K562 (cell line): ENCODE measurements at regions not wholly inside any gene's neighbourhood (a gene's known extent, or its start where the extent isn't known, plus 50 kb on each side); places are given as distances from the start of the nearest gene placed in this dataset.

Experiments used
- ATAC-seq: fragments of 200-7000 bp; cut with Tn5 transposase; 3 replicates; pipeline ENCODE4 v1.9.1; 2020; ENCODE audit warnings: moderate library complexity
- BruUV-seq: library from RNA; stranded (reverse); fragments of 400-500 nt; replicated peaks from 2 replicates; lab custom pipeline; 2021; lab: Mats Ljungman, UMichigan
- CTCF ChIA-PET: fragments of 300-600 bp; formaldehyde crosslinking; extraction: SDS; loops from one replicate; lab custom pipeline; 2021; ENCODE audit warnings: low intra/inter-chr PET ratio; lab: Yijun Ruan, JAX
- POLR2A ChIA-PET: fragments of 300-600, 350-650 bp; sonication (Branson Sonifier 250); formaldehyde crosslinking; extraction: SDS; loops from one replicate; lab custom pipeline; 2021; ENCODE audit warnings: antibody characterized with exemption, inconsistent platforms; lab: Yijun Ruan, JAX
- DNase-seq, 4 experiments: peaks; one replicate each; pipeline versions ENCODE4 v3.0.0 to v3.0.0-alpha.2; 2011 to 2018; ENCODE audit warnings: low spot score in 3 of 4, mixed read lengths in 3 of 4; ENCODE audit errors: extremely low read depth in 1 of 4
- FAIRE-seq: peaks from 2 replicates; lab custom pipeline; 2011; peaks lifted over from hg19 to GRCh38; lab: Jason Lieb, UNC
- H2AFZ ChIP-seq: 2 replicates; pipeline ENCODE4 v1.6.0; 2011; ENCODE audit warnings: low read depth, low read length, control low read depth, inconsistent platforms
- H3K27ac ChIP-seq: fragments of 200-600 bp; 3 replicates; pipeline ENCODE4 v1.8.0; 2011; ENCODE audit warnings: low read depth, mild to moderate bottlenecking, control low read depth, inconsistent platforms, low read length, moderate library complexity, mixed read lengths; ENCODE audit errors: extremely low read depth
- H3K27me3 ChIP-seq, 2 experiments: fragments of 300-600 bp in 1 of 2; 2 replicates in 1 of 2; 3 replicates in 1 of 2; pipeline versions ENCODE4 v1.6.0 to v1.8.0; 2011; ENCODE audit warnings: inconsistent platforms in 2 of 2, low read length in 2 of 2, mild to moderate bottlenecking in 1 of 2, mixed read lengths in 1 of 2, moderate library complexity in 1 of 2; ENCODE audit not compliant: control insufficient read depth in 2 of 2, insufficient read depth in 2 of 2
- H3K36me3 ChIP-seq: fragments of 300-600 bp; 3 replicates; pipeline ENCODE4 v1.8.0; 2011; ENCODE audit warnings: mild to moderate bottlenecking, low read length, inconsistent platforms; ENCODE audit not compliant: control insufficient read depth, insufficient read depth
- H3K4me1 ChIP-seq, 2 experiments: fragments of 200-600 bp in 1 of 2; replicated peaks in 1 of 2; 2 replicates in 1 of 2; 3 replicates in 1 of 2; pipeline versions ENCODE4 v1.5.1 to v1.8.0; 2011; ENCODE audit warnings: inconsistent platforms in 2 of 2, low read length in 2 of 2, mild to moderate bottlenecking in 1 of 2, mixed read lengths in 1 of 2, moderate library complexity in 1 of 2; ENCODE audit not compliant: control insufficient read depth in 2 of 2, insufficient read depth in 2 of 2
- H3K4me2 ChIP-seq: 2 replicates; pipeline ENCODE4 v1.6.1; 2011; ENCODE audit warnings: low read length, control low read depth, inconsistent platforms, mixed read lengths; ENCODE audit not compliant: insufficient read depth
- H3K4me3 ChIP-seq: fragments of 200-600 bp; sonication (generic), shearing (Covaris generic); 2 replicates; pipeline ENCODE4 v1.5.1; 2016; ENCODE audit warnings: control low read depth, inconsistent platforms
- H3K79me2 ChIP-seq: fragments of 200-600 bp; 3 replicates; pipeline ENCODE4 v1.8.0; 2011; ENCODE audit warnings: low read length, inconsistent platforms; ENCODE audit not compliant: control insufficient read depth, insufficient read depth
- H3K9ac ChIP-seq, 2 experiments: 2 replicates each; pipeline versions ENCODE4 v1.6.0 to v1.6.1; 2011; ENCODE audit warnings: low read depth in 2 of 2, low read length in 2 of 2, control low read depth in 1 of 2, inconsistent platforms in 1 of 2, mild to moderate bottlenecking in 1 of 2, mixed read lengths in 1 of 2; ENCODE audit not compliant: insufficient read depth in 1 of 2
- H3K9me1 ChIP-seq: one replicate; pipeline ENCODE4 v1.6.0; 2011; ENCODE audit warnings: inconsistent platforms, mild to moderate bottlenecking, low read length, moderate library complexity; ENCODE audit not compliant: control insufficient read depth, insufficient read depth
- H3K9me3 ChIP-seq: replicated peaks from 2 replicates; pipeline ENCODE4 v1.5.1; 2011; ENCODE audit warnings: low read depth, low read length, inconsistent platforms; ENCODE audit not compliant: control insufficient read depth, insufficient read depth
- H4K20me1 ChIP-seq: replicated peaks from 2 replicates; pipeline ENCODE4 v1.6.1; 2011; ENCODE audit warnings: low read length, inconsistent platforms, mixed read lengths; ENCODE audit not compliant: control insufficient read depth, insufficient read depth
- CTCF ChIP-seq, 3 experiments: IDR thresholded peaks in 2 of 3; conservative IDR thresholded peaks in 1 of 3; 2 replicates each; pipeline ENCODE4 v1.5.1; 2011 to 2012; ENCODE audit warnings: low read length in 3 of 3, mild to moderate bottlenecking in 3 of 3, control low read depth in 2 of 3, improper control_type of control experiment in 1 of 3, inconsistent platforms in 1 of 3, low read depth in 1 of 3, mixed read lengths in 1 of 3, moderate library complexity in 1 of 3; ENCODE audit not compliant: insufficient read depth in 2 of 3
- PKNOX1 ChIP-seq: fragments of 450-650 bp; IDR thresholded peaks from 2 replicates; pipeline ENCODE4 v1.6.1; 2016
- ZNF57 ChIP-seq: fragments of 450-650 bp; formaldehyde crosslinking; IDR thresholded peaks from 2 replicates; pipeline ENCODE4 v1.4.0; 2020; ENCODE audit warnings: mild to moderate bottlenecking, moderate library complexity
- WGBS: fragments of 100-300 bp; shearing (Covaris generic); methylation state at CpG from one replicate; pipeline ENCODE4 v1.1.6; 2016; ENCODE audit warnings: low coverage, mixed read lengths; ENCODE audit not compliant: insufficient coverage; ENCODE audit errors: missing lambda C conversion rate; 5-methylcytosine and 5-hydroxymethylcytosine counted together
- in situ Hi-C: fragments of 300-500 bp; cut with MboI; formaldehyde crosslinking; loops from 4 replicates; pipeline ENCODE4 v1.15.0; 2018; ENCODE audit warnings: inconsistent platforms, mixed read lengths
- intact Hi-C: fragments of 100-400 bp; cut with micrococcal nuclease; formaldehyde crosslinking; loops from 2 replicates; pipeline ENCODE4 v1.14.2; 2022

GRCh38 chr9:32839013-32839885, 55.9 kb downstream of the TMEM215 start:
- Histone ChIP-seq H2AFZ (no peak overlapping the region), H3K27me3 (no peaks in the 10 kb centered on the region; a peak in 1 of 5 replicates), H3K4me2 (no peak overlapping the region), H3K4me1 (no peaks in the 10 kb centered on the region; a peak in 1 of 5 replicates), H3K27ac (no peak overlapping the region), H3K36me3 (no peaks in the 10 kb centered on the region), H3K9me3 (no peaks in the 10 kb centered on the region), H3K9me1 (no peaks in the 10 kb centered on the region), H3K79me2 (no peaks in the 10 kb centered on the region), H3K4me3 (no peak overlapping the region), H3K9ac (no peak overlapping the region), H4K20me1 (no peaks in the 10 kb centered on the region)
- BruUV-seq: no TSS peak
- FAIRE-seq (no peak), DNase-seq (no peak), ATAC-seq (no peak)
- in situ Hi-C loops (no loop called here), intact Hi-C loops (loop anchor here (10.0 kb wide), 1 partner anchor 126 kb away; no protein-coding TSS in a partner anchor)
- TF ChIP-seq CTCF (IDR thresholded peaks at IDR 0.05 in 2 of 3, conservative IDR thresholded peaks at IDR 0.05 in 1 of 3; ENCODE audit: insufficient read depth in 2 of 3, low read depth in 1 of 3, low read length in 3 of 3) (peak in 2 of 3 experiments; percentile 13 to 33; a peak in 2 of 6 replicates), PKNOX1 (peak; percentile 50; the same call in 1 of the 2 replicates), ZNF57 (CRISPR knock-in tag) (no peak)
- ChIA-PET POLR2A (interaction anchor here (0.6 to 1.6 kb wide), 4 partner anchors 13 to 454 kb away, joined by 3 to 4 read pairs (median 3); no protein-coding TSS in a partner anchor), CTCF (interaction anchor here (1.0 kb wide), 1 partner anchor 129 kb away, joined by 3 read pairs; no protein-coding TSS in a partner anchor)
- 4% methylated on average over 6 of the region's 7 CpGs for WGBS
